GM10266 (cell line): ENCODE measurements at regions not wholly inside any gene's neighbourhood (a gene's known extent, or its start where the extent isn't known, plus 50 kb on each side); places are given as distances from the start of the nearest gene placed in this dataset.

Experiments used
- DNase-seq: peaks from one replicate; pipeline ENCODE4 v3.0.0; 2012; ENCODE audit errors: extremely low spot score
- TF ChIP-seq, protein P1 (sequence below): IDR thresholded peaks from 2 replicates; pipeline ENCODE4 v1.5.1; 2012; ENCODE audit warnings: mild to moderate bottlenecking, low read depth; ENCODE audit not compliant: control insufficient read depth, insufficient read depth; ENCODE audit errors: missing control alignments

DNA sequence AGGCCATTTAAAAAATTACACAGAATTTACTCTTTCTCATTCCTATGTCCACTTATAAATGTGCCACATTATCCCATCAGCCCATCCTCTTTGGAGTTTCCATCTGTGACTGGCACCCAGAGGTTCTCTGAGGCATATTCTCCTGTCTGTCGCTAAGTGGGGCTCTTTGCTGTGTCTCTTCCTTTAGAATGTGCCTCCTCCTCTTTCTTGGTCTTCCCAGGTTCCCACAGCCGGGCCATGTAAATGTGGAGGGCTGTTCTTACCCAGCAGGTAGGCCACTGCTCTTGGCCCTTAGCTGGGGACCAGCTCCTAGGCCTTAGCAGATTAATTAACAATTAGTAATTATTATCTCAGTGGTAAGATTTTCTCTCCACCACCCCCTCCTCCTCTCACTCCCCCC is 167.0 kb downstream of the INSIG2 start:
- TF ChIP-seq, protein P1, sequence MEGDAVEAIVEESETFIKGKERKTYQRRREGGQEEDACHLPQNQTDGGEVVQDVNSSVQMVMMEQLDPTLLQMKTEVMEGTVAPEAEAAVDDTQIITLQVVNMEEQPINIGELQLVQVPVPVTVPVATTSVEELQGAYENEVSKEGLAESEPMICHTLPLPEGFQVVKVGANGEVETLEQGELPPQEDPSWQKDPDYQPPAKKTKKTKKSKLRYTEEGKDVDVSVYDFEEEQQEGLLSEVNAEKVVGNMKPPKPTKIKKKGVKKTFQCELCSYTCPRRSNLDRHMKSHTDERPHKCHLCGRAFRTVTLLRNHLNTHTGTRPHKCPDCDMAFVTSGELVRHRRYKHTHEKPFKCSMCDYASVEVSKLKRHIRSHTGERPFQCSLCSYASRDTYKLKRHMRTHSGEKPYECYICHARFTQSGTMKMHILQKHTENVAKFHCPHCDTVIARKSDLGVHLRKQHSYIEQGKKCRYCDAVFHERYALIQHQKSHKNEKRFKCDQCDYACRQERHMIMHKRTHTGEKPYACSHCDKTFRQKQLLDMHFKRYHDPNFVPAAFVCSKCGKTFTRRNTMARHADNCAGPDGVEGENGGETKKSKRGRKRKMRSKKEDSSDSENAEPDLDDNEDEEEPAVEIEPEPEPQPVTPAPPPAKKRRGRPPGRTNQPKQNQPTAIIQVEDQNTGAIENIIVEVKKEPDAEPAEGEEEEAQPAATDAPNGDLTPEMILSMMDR = no peak
- no peak for DNase-seq

DNA sequence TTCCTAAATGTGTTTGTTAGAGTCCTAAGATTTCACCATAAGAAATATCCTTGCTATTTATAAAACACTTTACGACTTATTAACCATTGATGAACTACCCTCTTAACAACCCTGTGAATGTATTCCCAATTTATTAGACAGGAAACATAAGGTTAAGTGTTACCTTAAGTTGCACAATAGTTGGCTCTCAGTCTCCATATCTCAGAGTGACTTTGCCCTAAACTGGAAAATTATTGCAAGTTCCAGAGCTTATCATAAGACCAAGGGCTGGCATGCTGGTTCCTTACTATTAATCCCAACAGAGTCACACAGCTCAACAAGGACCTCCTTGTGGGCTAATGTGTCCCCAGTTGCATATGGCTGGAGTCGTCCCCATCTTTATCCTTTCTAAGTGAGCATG is 165.8 kb downstream of the INSIG2 start:
- DNase-seq = no peak
- TF ChIP-seq, protein P1 = no peak

DNA sequence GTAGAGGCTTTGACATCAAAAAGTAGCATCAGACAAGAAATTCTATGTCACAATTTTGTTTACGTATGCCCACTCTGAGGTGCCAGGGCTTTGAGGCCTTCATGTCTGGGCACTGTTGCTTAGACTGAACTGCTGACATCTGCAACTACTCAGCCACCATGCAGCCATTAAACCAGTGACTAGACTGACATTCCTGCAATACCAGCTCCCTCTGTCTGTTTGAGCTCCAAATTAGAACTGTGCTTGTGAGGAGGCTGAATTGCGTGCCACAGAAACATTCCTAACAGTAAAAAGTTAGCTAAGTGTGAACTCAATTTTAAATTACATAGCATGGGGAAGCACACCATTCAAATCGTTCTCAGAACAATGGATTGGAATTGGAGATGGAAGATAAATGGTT is 163.2 kb downstream of the INSIG2 start:
- no peak for DNase-seq

DNA sequence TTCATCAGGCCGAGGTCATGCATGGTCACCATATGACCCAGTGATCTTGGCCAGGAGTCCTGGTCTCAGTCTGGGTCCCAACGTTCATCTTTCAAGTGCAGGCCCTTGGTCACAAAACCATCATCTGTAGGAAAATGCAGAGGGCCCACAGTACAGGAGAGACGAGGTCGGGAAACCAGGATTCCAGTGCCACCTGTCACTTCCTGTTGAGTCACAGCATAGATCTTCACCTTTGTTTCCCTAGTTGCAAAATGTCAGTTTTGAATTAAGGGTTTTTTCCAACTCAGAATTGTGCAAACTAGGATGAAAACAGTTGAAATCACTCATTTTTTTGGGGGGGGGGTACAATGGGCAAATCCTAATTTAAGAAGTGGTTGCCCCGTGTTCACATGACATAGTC is 162.2 kb downstream of the INSIG2 start:
- TF ChIP-seq, protein P1 = no peak
- DNase-seq = no peak

More for the DNA sequence above, 163.2 kb downstream of the INSIG2 start:
- TF ChIP-seq, protein P1 = no peak

DNA sequence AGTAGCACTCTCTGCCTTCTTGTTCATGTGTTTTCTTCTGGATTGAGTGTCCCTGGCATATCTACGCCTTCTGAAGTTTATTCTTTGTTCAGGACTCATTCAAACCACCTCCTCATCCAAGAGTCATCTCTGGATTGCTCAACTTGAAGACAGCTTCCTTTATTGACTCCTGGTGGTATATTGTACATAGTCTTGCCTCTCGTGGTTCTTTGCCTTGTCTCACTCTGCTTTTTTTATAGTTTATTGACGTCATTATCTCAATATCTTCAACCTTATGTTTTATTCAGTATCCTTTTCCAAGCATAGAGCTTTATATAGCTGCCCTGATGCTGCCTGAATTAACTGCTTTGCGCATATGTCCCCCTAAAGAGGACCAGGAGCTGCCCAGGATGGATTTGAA is 161.7 kb downstream of the INSIG2 start:
- DNase-seq = no peak
- TF ChIP-seq, protein P1 = no peak

DNA sequence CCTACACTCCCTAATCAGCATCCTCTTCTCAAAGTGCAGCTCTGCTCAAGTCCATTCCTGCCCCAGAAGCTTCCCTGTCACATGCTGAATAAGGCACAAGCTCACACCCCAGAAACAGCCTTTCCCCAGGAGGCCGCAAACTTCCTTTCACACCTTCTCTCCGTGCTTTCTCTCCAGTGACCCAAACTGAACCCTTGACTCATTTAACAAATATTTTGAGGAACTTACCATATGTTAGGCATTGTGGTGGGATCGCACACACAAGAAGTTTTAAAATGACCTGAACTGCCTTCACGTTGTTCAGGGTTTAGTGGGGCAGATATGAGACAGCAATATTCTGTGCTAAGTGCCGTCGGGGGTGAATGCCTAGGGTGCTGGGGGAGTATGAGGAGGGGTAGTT is 161.3 kb downstream of the INSIG2 start:
- TF ChIP-seq, protein P1 = no peak
- DNase-seq = no peak

DNA sequence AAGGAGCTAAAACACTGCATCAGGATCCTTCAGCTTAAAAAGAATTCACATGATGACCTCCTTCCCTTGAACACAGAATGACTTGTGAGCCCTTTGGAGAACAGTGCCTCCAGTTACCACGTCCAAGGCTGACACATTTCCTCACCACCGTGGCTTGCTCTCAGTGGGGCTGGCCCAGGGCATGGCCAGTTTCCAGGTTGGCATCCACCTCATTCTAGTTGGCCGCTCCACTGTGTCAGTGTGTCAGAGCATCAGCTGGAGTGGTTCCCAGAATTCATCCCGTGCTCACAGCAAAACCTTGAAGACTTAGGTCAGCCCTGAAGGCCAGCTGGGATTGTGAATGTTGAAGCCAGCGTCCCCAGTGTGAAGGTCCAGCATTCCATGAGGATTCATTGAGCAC is 158.5 kb downstream of the INSIG2 start:
- no peak for DNase-seq
- TF ChIP-seq, protein P1 = no peak
